HepG2 (cell line): ENCODE measurements at regions not wholly inside any gene's neighbourhood (a gene's known extent, or its start where the extent isn't known, plus 50 kb on each side); places are given as distances from the start of the nearest gene placed in this dataset.

ENCODE experiments used
- ARNTL ChIP-seq: sonication (generic); formaldehyde crosslinking; IDR thresholded peaks from 2 replicates; pipeline ENCODE4 v1.4.0; 2020; ENCODE audit warnings: mild to moderate bottlenecking, missing genetic modification reagents
- CTCF ChIP-seq: sonication (generic); formaldehyde crosslinking; IDR thresholded peaks from 2 replicates; pipeline ENCODE4 v1.5.0; 2020; ENCODE audit warnings: mild to moderate bottlenecking, missing genetic modification reagents, moderate library complexity
- DZIP1 ChIP-seq: sonication (generic); formaldehyde crosslinking; IDR thresholded peaks from 2 replicates; pipeline ENCODE4 v1.5.0; 2020; ENCODE audit warnings: mild to moderate bottlenecking, missing genetic modification reagents
- JUN ChIP-seq: sonication (generic); formaldehyde crosslinking; IDR thresholded peaks from 2 replicates; pipeline ENCODE4 v1.4.0; 2020; ENCODE audit warnings: mild to moderate bottlenecking, missing genetic modification reagents

DNA sequence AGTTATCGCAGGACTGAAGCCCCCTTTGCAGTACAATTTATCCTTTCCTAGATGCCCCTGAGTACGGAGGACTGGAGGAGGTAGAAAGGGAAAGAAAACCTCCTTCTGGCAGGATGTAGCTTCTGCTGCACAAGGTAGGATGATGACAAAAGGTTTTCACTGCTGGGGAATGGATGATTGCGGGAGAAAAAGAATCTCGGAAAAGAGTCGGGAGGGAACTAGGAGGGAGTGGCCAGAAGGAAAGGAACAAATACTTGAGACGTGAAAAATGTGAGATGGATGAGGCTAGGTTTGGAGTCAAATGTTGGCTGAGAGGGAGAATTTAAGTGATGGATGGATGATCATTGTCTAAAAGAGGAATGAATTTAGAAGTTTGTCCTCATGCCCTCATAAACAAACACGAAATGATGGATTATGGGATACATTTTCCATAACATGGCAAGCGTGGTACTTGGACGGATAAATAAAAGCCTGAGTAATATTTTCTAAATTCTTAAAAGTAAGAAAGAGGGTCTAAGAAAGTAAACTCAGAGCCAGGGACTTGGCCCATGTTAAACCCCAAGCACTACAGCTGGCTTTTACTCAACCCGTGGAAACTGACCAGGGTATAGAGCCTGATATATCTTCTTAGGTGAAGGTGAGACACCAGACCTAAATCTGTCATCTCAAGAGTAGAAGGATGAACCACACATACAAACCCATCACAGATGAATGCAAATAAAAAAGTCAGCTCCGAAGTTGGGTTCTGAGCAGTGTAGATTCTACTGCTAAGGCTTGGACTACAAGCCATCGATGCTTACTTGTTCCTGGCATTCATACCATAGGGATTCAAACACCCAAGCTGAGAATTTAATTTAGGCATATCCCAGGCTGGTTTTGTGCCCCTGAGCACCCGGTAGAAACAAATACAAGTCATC lies 72.4 kb downstream of the HFE start:
- no peak for TF ChIP-seq JUN (CRISPR knock-in tag)
- TF ChIP-seq ARNTL (CRISPR knock-in tag), result no peak
- no peak for TF ChIP-seq DZIP1
- no peak for TF ChIP-seq CTCF (CRISPR knock-in tag)
